Caco-2 (cell line): ENCODE measurements at regions not wholly inside any gene's neighbourhood (a gene's known extent, or its start where the extent isn't known, plus 50 kb on each side); places are given as distances from the start of the nearest gene placed in this dataset.

ENCODE experiments used
- BruUV-seq: library from RNA; stranded (reverse); fragments of 400-500 nt; replicated peaks from 2 replicates; lab custom pipeline; 2021; lab: Mats Ljungman, UMichigan
- CTCF ChIA-PET: fragments of 300-600 bp; sonication (Branson Sonifier 250); formaldehyde crosslinking; loops from one replicate; lab custom pipeline; 2022; ENCODE audit warnings: antibody characterized with exemption; lab: Charles Lee
- POLR2A ChIA-PET: fragments of 300-600 bp; sonication (Branson Sonifier 250); formaldehyde crosslinking; loops from one replicate; lab custom pipeline; 2022; ENCODE audit warnings: antibody characterized with exemption; lab: Charles Lee
- DNase-seq, 2 experiments: peaks; one replicate each; pipeline versions ENCODE4 v3.0.0 to v3.0.0-alpha.2; 2020 to 2022
- H3K27me3 ChIP-seq: replicated peaks from 2 replicates; pipeline ENCODE4 v1.6.0; 2011; ENCODE audit warnings: low read length; ENCODE audit not compliant: control insufficient read depth, insufficient read depth
- H3K36me3 ChIP-seq: 2 replicates; pipeline ENCODE4 v1.5.1; 2011; ENCODE audit warnings: low read length; ENCODE audit not compliant: control insufficient read depth, insufficient read depth
- H3K4me1 ChIP-seq: fragments of 250-450 bp; sonication (Bioruptor Pico); 2 replicates; pipeline ENCODE4 v1.5.1; 2020; ENCODE audit warnings: mild to moderate bottlenecking
- H3K4me3 ChIP-seq: 2 replicates; pipeline ENCODE4 v1.5.1; 2011; ENCODE audit warnings: low read depth, mild to moderate bottlenecking, control low read depth, low read length
- H3K9me3 ChIP-seq: fragments of 250-450 bp; sonication (Bioruptor Pico); 2 replicates; pipeline ENCODE4 v1.5.1; 2020; ENCODE audit warnings: mild to moderate bottlenecking, moderate library complexity
- H3K27ac Mint-ChIP-seq: one replicate; pipeline ENCODE4 v1.8.0; 2022; ENCODE audit warnings: mixed read lengths; ENCODE audit not compliant: unreplicated experiment
- H3K27me3 Mint-ChIP-seq: one replicate; pipeline ENCODE4 v1.8.0; 2022; ENCODE audit warnings: mixed read lengths; ENCODE audit not compliant: insufficient read depth, unreplicated experiment
- H3K36me3 Mint-ChIP-seq: one replicate; pipeline ENCODE4 v1.8.0; 2022; ENCODE audit warnings: mild to moderate bottlenecking, mixed read lengths; ENCODE audit not compliant: insufficient read depth, unreplicated experiment
- H3K4me1 Mint-ChIP-seq: one replicate; pipeline ENCODE4 v1.8.0; 2022; ENCODE audit warnings: low read depth, mixed read lengths; ENCODE audit not compliant: unreplicated experiment
- H3K4me3 Mint-ChIP-seq: one replicate; pipeline ENCODE4 v1.8.0; 2022; ENCODE audit warnings: mild to moderate bottlenecking, moderate library complexity, mixed read lengths; ENCODE audit not compliant: unreplicated experiment
- H3K9me3 Mint-ChIP-seq: one replicate; pipeline ENCODE4 v1.8.0; 2022; ENCODE audit warnings: mixed read lengths; ENCODE audit not compliant: unreplicated experiment
- CTCF ChIP-seq, 2 experiments: fragments of 200-600 bp in 1 of 2; IDR thresholded peaks; 1 replicate in 1 of 2; 2 replicates in 1 of 2; pipeline versions ENCODE4 v1.5.1 to v1.8.0; 2011 to 2022; ENCODE audit warnings: antibody characterized with exemption in 1 of 2, control low read depth in 1 of 2, inconsistent platforms in 1 of 2, low read depth in 1 of 2, low read length in 1 of 2, mild to moderate bottlenecking in 1 of 2, moderate library complexity in 1 of 2; ENCODE audit not compliant: insufficient read depth in 1 of 2, severe bottlenecking in 1 of 2, unreplicated experiment in 1 of 2
- intact Hi-C: fragments of 100-400 bp; cut with micrococcal nuclease; formaldehyde crosslinking; loops from one replicate; pipeline ENCODE4 v1.10.0; 2022; ENCODE audit not compliant: unreplicated experiment

- no peak overlapping the region for H3K4me3 Mint-ChIP-seq
- H3K27ac Mint-ChIP-seq: no peak overlapping the region
- no peak overlapping the region for H3K4me3 ChIP-seq
- no peak for TF ChIP-seq CTCF (IDR thresholded peaks at IDR 0.05; ENCODE audit: insufficient read depth in 1 of 2, low read depth in 1 of 2, low read length in 1 of 2, severe bottlenecking in 1 of 2, unreplicated experiment in 1 of 2)
- intact Hi-C loops: no loop called here
- H3K4me1 Mint-ChIP-seq: no peaks in the 10 kb centered on the region
- no TSS peak for BruUV-seq
- DNase-seq: no peak
- no peaks in the 10 kb centered on the region for H3K36me3 ChIP-seq
- H3K9me3 Mint-ChIP-seq: no peaks in the 10 kb centered on the region
- H3K36me3 Mint-ChIP-seq: no peaks in the 10 kb centered on the region
- no peaks in the 10 kb centered on the region for H3K9me3 ChIP-seq
- CTCF ChIA-PET: no interaction called here
- peaks cover 15% of the 10 kb centered on the region for H3K27me3 Mint-ChIP-seq
- H3K4me1 ChIP-seq: no peaks in the 10 kb centered on the region
- POLR2A ChIA-PET: no interaction called here
- no peaks in the 10 kb centered on the region for H3K27me3 ChIP-seq
Measured at GRCh38 chr15:77804210-77804609, 171.5 kb upstream of the LINGO1 start.

- Mint-ChIP-seq H3K27ac (no peak overlapping the region), H3K9me3 (no peaks in the 10 kb centered on the region), H3K4me3 (no peak overlapping the region), H3K4me1 (no peaks in the 10 kb centered on the region), H3K36me3 (no peaks in the 10 kb centered on the region), H3K27me3 (peaks cover 15% of the 10 kb centered on the region)
- DNase-seq: no peak
- no peaks in the 10 kb centered on the region for H3K9me3 ChIP-seq
- H3K4me3 ChIP-seq: no peak overlapping the region
- POLR2A ChIA-PET: no interaction called here
- CTCF ChIA-PET: no interaction called here
- TF ChIP-seq CTCF (IDR thresholded peaks at IDR 0.05; ENCODE audit: insufficient read depth in 1 of 2, low read depth in 1 of 2, low read length in 1 of 2, severe bottlenecking in 1 of 2, unreplicated experiment in 1 of 2): no peak
- no peaks in the 10 kb centered on the region for H3K36me3 ChIP-seq
- no TSS peak for BruUV-seq
- no peaks in the 10 kb centered on the region for H3K4me1 ChIP-seq
- intact Hi-C loops: no loop called here
- H3K27me3 ChIP-seq: no peaks in the 10 kb centered on the region
Measured at GRCh38 chr15:77803487-77803886, 170.8 kb upstream of the LINGO1 start.

GRCh38 chr15:77800305-77800704 is 167.6 kb upstream of the LINGO1 start:
- Mint-ChIP-seq H3K27ac (no peak overlapping the region), H3K4me3 (no peak overlapping the region), H3K4me1 (no peaks in the 10 kb centered on the region), H3K9me3 (no peaks in the 10 kb centered on the region), H3K27me3 (peaks cover 12% of the 10 kb centered on the region), H3K36me3 (no peaks in the 10 kb centered on the region)
- Histone ChIP-seq H3K4me3 (no peak overlapping the region), H3K36me3 (no peaks in the 10 kb centered on the region), H3K4me1 (no peaks in the 10 kb centered on the region), H3K27me3 (no peaks in the 10 kb centered on the region), H3K9me3 (no peaks in the 10 kb centered on the region)
- BruUV-seq: no TSS peak
- TF ChIP-seq CTCF (IDR thresholded peaks at IDR 0.05; ENCODE audit: insufficient read depth in 1 of 2, low read depth in 1 of 2, low read length in 1 of 2, severe bottlenecking in 1 of 2, unreplicated experiment in 1 of 2): no peak
- ChIA-PET POLR2A (no interaction called here), CTCF (no interaction called here)
- DNase-seq: no peak
- intact Hi-C loops: no loop called here
